Non-pigmented ciliary epithelial cell (primary cell): ENCODE measurements at regions not wholly inside any gene's neighbourhood (a gene's known extent, or its start where the extent isn't known, plus 50 kb on each side); places are given as distances from the start of the nearest gene placed in this dataset.

ENCODE experiments used
- DNase-seq: peaks from one replicate; pipeline ENCODE4 v3.0.0-alpha.2; 2010; ENCODE audit warnings: low read depth

- DNase-seq, result no peak
Observed at GRCh38 chr5:105565531-105565930, 2002.9 kb upstream of the NUDT12 start.

- DNase-seq, result no peak
Observed at GRCh38 chr5:105563842-105564241, 2001.3 kb upstream of the NUDT12 start.

- DNase-seq, result peak; percentile 30
Observed at GRCh38 chr5:105554568-105555169, 1992.1 kb upstream of the NUDT12 start.

GRCh38 chr5:105544300-105544699 lies 1981.7 kb upstream of the NUDT12 start:
- no peak for DNase-seq

- no peak for DNase-seq
Observed at GRCh38 chr5:105536675-105537074, 1974.1 kb upstream of the NUDT12 start.

GRCh38 chr5:105530716-105531261 lies 1968.2 kb upstream of the NUDT12 start:
- DNase-seq, result no peak

GRCh38 chr5:105529851-105530250 lies 1967.3 kb upstream of the NUDT12 start:
- DNase-seq, result no peak

- no peak for DNase-seq
Observed at GRCh38 chr5:105508519-105508918, 1945.9 kb upstream of the NUDT12 start.

GRCh38 chr5:105506692-105507277 lies 1944.2 kb upstream of the NUDT12 start:
- DNase-seq, result no peak

GRCh38 chr5:105503950-105504349 lies 1941.4 kb upstream of the NUDT12 start:
- no peak for DNase-seq

GRCh38 chr5:105501315-105501714 lies 1938.7 kb upstream of the NUDT12 start:
- no peak for DNase-seq

GRCh38 chr5:105475401-105475800 lies 1912.8 kb upstream of the NUDT12 start:
- DNase-seq, result no peak

- DNase-seq, result no peak
Observed at GRCh38 chr5:105462377-105462776, 1899.8 kb upstream of the NUDT12 start.

- no peak for DNase-seq
Observed at GRCh38 chr5:105460721-105461120, 1898.1 kb upstream of the NUDT12 start.

GRCh38 chr5:105453216-105453807 lies 1890.7 kb upstream of the NUDT12 start:
- DNase-seq, result no peak

- no peak for DNase-seq
Observed at GRCh38 chr5:105448271-105448670, 1885.7 kb upstream of the NUDT12 start.

- DNase-seq, result no peak
Observed at GRCh38 chr5:105430516-105430915, 1867.9 kb upstream of the NUDT12 start.

- no peak for DNase-seq
Observed at GRCh38 chr5:105428451-105429380, 1866.1 kb upstream of the NUDT12 start.

- no peak for DNase-seq
Observed at GRCh38 chr5:105414067-105414466, 1851.5 kb upstream of the NUDT12 start.

- DNase-seq, result no peak
Observed at GRCh38 chr5:105413406-105413990, 1850.9 kb upstream of the NUDT12 start.

- no peak for DNase-seq
Observed at GRCh38 chr5:105409695-105410094, 1847.1 kb upstream of the NUDT12 start.

GRCh38 chr5:105407200-105407599 lies 1844.6 kb upstream of the NUDT12 start:
- no peak for DNase-seq
